ENCODE measurements at regions not wholly inside any gene's neighbourhood (a gene's known extent, or its start where the extent isn't known, plus 50 kb on each side); places are given as distances from the start of the nearest gene placed in this dataset.
A peak's percentile ranks its signal among the peaks of the same experiment; 100 is the strongest.

DNA sequence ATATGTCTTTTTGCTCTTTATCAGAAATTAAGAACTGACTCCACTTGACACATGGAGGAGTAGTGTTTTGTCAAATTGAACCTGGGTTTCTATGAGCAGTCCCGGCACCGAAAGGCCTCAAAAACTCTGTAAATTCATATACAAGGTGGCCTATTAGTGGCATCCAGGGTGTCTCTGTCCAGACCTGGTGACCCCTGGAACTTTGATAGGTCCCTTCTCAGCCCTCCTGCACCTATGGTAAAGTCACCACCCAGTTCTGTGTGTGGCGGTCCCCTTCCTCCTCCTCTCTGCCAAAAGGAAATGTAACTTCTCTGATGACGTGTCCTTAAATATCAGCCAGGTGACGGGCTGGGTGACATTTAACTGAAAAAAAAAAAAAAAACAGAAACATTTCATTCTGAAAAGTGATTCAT lies 204.0 kb upstream of the FOXN3 start:
- no peak for DNase-seq (ENCODE audit: low read depth)
- H3K4me3 ChIP-seq (ENCODE audit: low read depth, low read length) = no peak overlapping the region
- TF ChIP-seq MYC (IDR thresholded peaks at IDR 0.05; ENCODE audit: low read depth, low read length) (no peak), POLR2A (IDR thresholded peaks at IDR 0.05; ENCODE audit: extremely low read depth, insufficient read length) (no peak)
- TF ChIP-seq, protein P1, sequence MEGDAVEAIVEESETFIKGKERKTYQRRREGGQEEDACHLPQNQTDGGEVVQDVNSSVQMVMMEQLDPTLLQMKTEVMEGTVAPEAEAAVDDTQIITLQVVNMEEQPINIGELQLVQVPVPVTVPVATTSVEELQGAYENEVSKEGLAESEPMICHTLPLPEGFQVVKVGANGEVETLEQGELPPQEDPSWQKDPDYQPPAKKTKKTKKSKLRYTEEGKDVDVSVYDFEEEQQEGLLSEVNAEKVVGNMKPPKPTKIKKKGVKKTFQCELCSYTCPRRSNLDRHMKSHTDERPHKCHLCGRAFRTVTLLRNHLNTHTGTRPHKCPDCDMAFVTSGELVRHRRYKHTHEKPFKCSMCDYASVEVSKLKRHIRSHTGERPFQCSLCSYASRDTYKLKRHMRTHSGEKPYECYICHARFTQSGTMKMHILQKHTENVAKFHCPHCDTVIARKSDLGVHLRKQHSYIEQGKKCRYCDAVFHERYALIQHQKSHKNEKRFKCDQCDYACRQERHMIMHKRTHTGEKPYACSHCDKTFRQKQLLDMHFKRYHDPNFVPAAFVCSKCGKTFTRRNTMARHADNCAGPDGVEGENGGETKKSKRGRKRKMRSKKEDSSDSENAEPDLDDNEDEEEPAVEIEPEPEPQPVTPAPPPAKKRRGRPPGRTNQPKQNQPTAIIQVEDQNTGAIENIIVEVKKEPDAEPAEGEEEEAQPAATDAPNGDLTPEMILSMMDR (IDR thresholded peaks at IDR 0.05; ENCODE audit: low read depth, low read length) = no peak
- TF ChIP-seq, protein P2, sequence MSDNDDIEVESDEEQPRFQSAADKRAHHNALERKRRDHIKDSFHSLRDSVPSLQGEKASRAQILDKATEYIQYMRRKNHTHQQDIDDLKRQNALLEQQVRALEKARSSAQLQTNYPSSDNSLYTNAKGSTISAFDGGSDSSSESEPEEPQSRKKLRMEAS (IDR thresholded peaks at IDR 0.05; ENCODE audit: low read depth, low read length) = no peak

DNA sequence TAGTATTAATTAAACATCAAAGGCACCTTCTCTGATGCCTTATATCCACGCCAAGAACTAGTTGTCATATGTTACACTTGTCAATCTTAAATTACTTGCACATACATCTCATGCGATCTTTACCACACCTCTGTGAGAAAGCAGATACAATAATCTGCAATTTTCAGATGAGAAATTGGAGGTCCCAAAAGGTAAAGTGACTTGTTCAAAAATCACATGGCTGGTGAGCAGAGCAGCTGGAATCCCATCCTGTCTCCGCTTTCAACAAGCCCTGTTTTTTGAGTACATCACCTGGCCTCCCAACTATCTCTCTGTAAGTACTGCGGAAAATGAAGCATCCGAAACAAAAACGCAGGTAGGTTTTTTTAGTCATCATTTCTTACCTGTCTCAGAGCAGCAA lies 203.4 kb upstream of the FOXN3 start:
- no peak overlapping the region for H3K4me3 ChIP-seq (ENCODE audit: low read depth, low read length)
- DNase-seq (ENCODE audit: low read depth) = no peak
- TF ChIP-seq, protein P2 (IDR thresholded peaks at IDR 0.05; ENCODE audit: low read depth, low read length) = no peak
- TF ChIP-seq MYC (IDR thresholded peaks at IDR 0.05; ENCODE audit: low read depth, low read length) = no peak
- TF ChIP-seq, protein P1 (IDR thresholded peaks at IDR 0.05; ENCODE audit: low read depth, low read length) = no peak
- no peak for TF ChIP-seq POLR2A (IDR thresholded peaks at IDR 0.05; ENCODE audit: extremely low read depth, insufficient read length)

DNA sequence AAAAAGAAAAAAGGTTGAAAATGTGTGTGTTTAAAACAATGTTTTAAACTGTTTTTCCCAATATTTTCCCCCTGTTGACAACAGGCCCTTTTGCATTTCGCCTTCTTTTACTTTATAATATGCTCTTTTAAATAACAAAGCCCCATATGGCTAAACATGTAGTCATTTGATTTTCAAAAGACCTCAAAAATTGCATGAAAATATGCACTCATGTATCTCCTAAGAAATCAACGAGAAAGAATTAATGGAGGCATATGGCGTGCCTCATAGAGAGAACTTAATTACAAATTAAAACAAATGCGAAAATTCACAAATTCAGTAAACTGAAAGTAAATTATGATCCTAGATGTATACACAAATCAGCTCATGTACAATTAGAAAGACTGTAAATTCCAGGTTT lies 202.6 kb upstream of the FOXN3 start:
- no peak for DNase-seq (ENCODE audit: low read depth)
- TF ChIP-seq POLR2A (IDR thresholded peaks at IDR 0.05; ENCODE audit: extremely low read depth, insufficient read length) (no peak), MYC (IDR thresholded peaks at IDR 0.05; ENCODE audit: low read depth, low read length) (no peak)
- TF ChIP-seq, protein P1 (IDR thresholded peaks at IDR 0.05; ENCODE audit: low read depth, low read length) = no peak
- TF ChIP-seq, protein P2 (IDR thresholded peaks at IDR 0.05; ENCODE audit: low read depth, low read length) = no peak
- H3K4me3 ChIP-seq (ENCODE audit: low read depth, low read length) = peak overlapping the region; percentile 53

DNA sequence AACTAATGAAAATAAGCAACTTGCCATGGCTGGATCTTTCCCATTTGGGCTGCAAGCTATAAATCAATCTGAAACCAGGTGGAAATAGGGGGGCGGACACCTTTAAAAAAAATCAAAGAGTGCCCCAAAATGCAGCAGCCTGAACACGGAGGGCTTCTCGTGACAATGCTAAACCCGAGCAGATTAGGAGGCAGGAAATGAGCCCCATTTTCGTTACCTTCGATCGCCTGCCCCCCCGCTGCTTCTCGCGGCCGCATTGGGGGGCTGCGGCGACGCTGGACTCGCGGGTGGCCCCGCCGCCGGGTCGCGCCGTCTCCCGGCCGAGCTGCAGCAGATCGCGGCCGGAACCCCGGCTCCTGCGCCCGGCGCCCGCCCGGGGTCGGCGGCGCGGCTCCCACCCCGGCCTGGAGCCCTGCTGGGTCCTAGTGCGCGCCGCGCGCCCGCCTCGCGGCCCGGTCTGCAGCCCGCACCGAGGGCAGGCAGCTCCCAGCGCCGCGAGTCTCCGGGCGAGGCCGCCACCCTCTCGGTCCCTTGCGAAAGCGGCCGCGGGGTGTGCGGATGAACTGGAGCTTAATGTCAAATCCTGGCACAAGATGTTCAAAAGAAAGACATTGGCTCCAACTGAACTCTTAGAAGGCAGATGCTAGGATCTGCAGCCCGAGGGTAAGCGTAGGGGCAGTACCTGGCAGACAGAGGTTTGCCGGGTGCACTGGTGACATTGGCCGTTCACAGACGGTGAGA lies 201.9 kb upstream of the FOXN3 start:
- peak; percentile 74 for DNase-seq (ENCODE audit: low read depth)
- H3K4me3 ChIP-seq (ENCODE audit: low read depth, low read length) = peak overlapping the region; percentile 55
- TF ChIP-seq, protein P2 (IDR thresholded peaks at IDR 0.05; ENCODE audit: low read depth, low read length) = peak; percentile 34; the same call in 1 of the 2 replicates
- TF ChIP-seq, protein P1 (IDR thresholded peaks at IDR 0.05; ENCODE audit: low read depth, low read length) = no peak
- no peak for TF ChIP-seq POLR2A (IDR thresholded peaks at IDR 0.05; ENCODE audit: extremely low read depth, insufficient read length)
- TF ChIP-seq MYC (IDR thresholded peaks at IDR 0.05; ENCODE audit: low read depth, low read length) = peak; percentile 59; the same call in 1 of the 2 replicates

DNA sequence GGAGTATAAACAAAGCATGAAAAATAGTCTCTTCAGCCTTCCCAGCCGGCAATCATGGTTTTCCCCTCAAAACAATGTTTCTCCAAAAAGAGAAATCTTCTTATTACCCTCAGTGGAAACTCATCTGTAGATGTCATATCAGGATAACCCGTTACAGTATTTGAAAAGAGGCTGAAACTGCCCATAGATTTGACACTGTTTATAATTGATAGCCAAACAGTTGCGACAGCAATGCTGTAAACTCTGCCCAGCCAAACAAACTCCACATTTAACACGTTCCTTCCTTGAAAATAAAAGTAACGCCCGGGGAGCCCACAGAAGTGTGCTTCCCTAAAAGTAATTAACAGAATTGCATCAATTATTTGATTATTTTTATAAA lies 201.3 kb upstream of the FOXN3 start:
- H3K4me3 ChIP-seq (ENCODE audit: low read depth, low read length) = peak overlapping the region; percentile 55
- peak; percentile 25 for DNase-seq (ENCODE audit: low read depth)
- TF ChIP-seq, protein P1 (IDR thresholded peaks at IDR 0.05; ENCODE audit: low read depth, low read length) = no peak
- no peak for TF ChIP-seq MYC (IDR thresholded peaks at IDR 0.05; ENCODE audit: low read depth, low read length)

Data from NB4 (cell line).